ENCODE measurements at regions not wholly inside any gene's neighbourhood (a gene's known extent, or its start where the extent isn't known, plus 50 kb on each side); places are given as distances from the start of the nearest gene placed in this dataset.

DNA sequence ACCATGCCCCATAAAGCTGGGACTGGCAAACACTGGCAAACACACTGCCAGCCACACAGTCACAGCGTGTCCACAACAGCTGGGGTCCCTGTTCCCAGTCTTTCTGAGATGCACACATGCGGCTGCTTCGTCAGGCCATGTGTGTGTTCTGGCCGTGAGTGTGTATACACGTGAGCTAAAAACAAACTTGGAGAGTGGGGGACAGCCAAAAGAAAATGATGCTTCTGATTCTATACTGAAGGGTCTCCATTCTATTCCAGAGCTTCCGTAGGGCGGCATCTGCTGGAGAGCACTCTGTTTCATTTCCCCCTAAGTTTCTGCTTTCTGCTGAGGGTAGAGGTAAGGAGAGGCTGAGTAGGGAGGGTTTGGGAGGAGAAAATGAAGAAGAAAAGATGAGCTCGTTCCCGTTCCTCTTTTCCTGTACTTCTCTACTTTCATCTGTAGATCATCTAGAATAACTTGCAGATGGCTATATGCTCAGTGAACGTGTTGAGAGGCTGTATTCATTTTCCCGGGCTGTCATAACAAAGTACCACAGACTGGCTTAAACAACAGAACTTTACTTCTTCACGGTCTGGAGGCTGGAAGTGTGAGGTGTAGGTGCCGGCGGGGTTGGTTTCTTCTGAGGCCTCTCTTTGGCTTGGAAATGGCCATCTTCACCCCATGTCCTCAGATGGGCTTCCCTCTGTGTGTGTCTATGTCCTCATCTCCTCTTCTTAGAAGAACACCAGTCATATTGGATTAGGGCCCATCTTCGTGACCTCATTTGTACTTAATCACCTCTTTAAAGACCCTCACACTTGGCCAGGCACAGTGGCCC is 151.6 kb downstream of the TOMM20 start:
- Histone ChIP-seq H3K27ac (ENCODE audit: extremely low read depth, low read depth, low read length) (peak overlapping the region; percentile 14; the same call in 1 of the 3 replicates), H3K9ac (ENCODE audit: insufficient read depth in 1 of 2, low read depth in 2 of 2, low read length in 2 of 2) (no peak overlapping the region), H3K9me3 (replicated peaks; ENCODE audit: control insufficient read depth, insufficient read depth, low read depth, low read length) (no peaks in the 10 kb centered on the region), H4K20me1 (replicated peaks; ENCODE audit: control insufficient read depth, insufficient read depth, low read length) (no peaks in the 10 kb centered on the region), H3K4me1 (replicated peaks in 1 of 2; ENCODE audit: control insufficient read depth in 2 of 2, insufficient read depth in 2 of 2, low read length in 2 of 2) (peaks cover 52 to 96% of the 10 kb centered on the region in 2 experiments), H2AFZ (ENCODE audit: low read depth, low read length) (peak overlapping the region; percentile 46; the same call in 1 of the 2 replicates), H3K79me2 (ENCODE audit: control insufficient read depth, insufficient read depth, low read length) (no peaks in the 10 kb centered on the region), H3K27me3 (ENCODE audit: control insufficient read depth in 2 of 2, insufficient read depth in 2 of 2, low read length in 2 of 2) (no peaks in the 10 kb centered on the region), H3K9me1 (ENCODE audit: control insufficient read depth, insufficient read depth, low read length) (no peaks in the 10 kb centered on the region), H3K4me3 (no peak overlapping the region), H3K4me2 (ENCODE audit: insufficient read depth, low read length) (0 out of 2 replicates have a peak overlapping the region, but pooled peaks have one; percentile 5), H3K36me3 (ENCODE audit: control insufficient read depth, insufficient read depth, low read length) (no peaks in the 10 kb centered on the region)
- intact Hi-C loops (cut with micrococcal nuclease) (loop anchor here (5.0 kb wide), 3 partner anchors 105 to 480 kb away; no protein-coding TSS in a partner anchor), in situ Hi-C loops (cut with MboI) (no loop called here)
- no peak for ATAC-seq
- ChIA-PET CTCF (ENCODE audit: low intra/inter-chr PET ratio) (no interaction called here), POLR2A (interaction anchor here (0.6 to 2.4 kb wide), 8 partner anchors 10 to 375 kb away, joined by 3 to 9 read pairs (median 4); no protein-coding TSS in a partner anchor)
- no TSS peak for BruUV-seq (replicated peaks)
- no peak for DNase-seq (ENCODE audit: extremely low read depth in 1 of 4, low spot score in 3 of 4)
- FAIRE-seq = no peak
- 76% methylated on average over 15 of the region's 15 CpGs for WGBS (ENCODE audit: insufficient coverage, low coverage, missing lambda C conversion rate)
- TF ChIP-seq SAP30 (IDR thresholded peaks at IDR 0.05; ENCODE audit: borderline replicate concordance, insufficient read depth, low read depth, low read length, poor library complexity, severe bottlenecking) (no peak), ZNF79 (CRISPR knock-in tag; IDR thresholded peaks at IDR 0.05; ENCODE audit: low read depth) (no peak), ZC3H4 (CRISPR knock-in tag; IDR thresholded peaks at IDR 0.05; ENCODE audit: borderline replicate concordance) (no peak), ZNF695 (CRISPR knock-in tag; IDR thresholded peaks at IDR 0.05) (0 out of 2 replicates have a peak, but pooled peaks have one; percentile 17)
- TF ChIP-seq, protein P1, sequence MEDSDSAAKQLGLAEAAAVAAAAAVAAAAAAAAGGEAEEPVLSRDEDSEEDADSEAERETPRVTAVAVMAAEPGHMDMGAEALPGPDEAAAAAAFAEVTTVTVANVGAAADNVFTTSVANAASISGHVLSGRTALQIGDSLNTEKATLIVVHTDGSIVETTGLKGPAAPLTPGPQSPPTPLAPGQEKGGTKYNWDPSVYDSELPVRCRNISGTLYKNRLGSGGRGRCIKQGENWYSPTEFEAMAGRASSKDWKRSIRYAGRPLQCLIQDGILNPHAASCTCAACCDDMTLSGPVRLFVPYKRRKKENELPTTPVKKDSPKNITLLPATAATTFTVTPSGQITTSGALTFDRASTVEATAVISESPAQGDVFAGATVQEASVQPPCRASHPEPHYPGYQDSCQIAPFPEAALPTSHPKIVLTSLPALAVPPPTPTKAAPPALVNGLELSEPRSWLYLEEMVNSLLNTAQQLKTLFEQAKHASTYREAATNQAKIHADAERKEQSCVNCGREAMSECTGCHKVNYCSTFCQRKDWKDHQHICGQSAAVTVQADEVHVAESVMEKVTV (CRISPR knock-in tag; IDR thresholded peaks at IDR 0.05) = 0 out of 2 replicates have a peak, but pooled peaks have one; percentile 5
- TF ChIP-seq, protein P2, sequence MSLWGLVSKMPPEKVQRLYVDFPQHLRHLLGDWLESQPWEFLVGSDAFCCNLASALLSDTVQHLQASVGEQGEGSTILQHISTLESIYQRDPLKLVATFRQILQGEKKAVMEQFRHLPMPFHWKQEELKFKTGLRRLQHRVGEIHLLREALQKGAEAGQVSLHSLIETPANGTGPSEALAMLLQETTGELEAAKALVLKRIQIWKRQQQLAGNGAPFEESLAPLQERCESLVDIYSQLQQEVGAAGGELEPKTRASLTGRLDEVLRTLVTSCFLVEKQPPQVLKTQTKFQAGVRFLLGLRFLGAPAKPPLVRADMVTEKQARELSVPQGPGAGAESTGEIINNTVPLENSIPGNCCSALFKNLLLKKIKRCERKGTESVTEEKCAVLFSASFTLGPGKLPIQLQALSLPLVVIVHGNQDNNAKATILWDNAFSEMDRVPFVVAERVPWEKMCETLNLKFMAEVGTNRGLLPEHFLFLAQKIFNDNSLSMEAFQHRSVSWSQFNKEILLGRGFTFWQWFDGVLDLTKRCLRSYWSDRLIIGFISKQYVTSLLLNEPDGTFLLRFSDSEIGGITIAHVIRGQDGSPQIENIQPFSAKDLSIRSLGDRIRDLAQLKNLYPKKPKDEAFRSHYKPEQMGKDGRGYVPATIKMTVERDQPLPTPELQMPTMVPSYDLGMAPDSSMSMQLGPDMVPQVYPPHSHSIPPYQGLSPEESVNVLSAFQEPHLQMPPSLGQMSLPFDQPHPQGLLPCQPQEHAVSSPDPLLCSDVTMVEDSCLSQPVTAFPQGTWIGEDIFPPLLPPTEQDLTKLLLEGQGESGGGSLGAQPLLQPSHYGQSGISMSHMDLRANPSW (CRISPR knock-in tag; IDR thresholded peaks at IDR 0.05) = no peak
- TF ChIP-seq, protein P3, sequence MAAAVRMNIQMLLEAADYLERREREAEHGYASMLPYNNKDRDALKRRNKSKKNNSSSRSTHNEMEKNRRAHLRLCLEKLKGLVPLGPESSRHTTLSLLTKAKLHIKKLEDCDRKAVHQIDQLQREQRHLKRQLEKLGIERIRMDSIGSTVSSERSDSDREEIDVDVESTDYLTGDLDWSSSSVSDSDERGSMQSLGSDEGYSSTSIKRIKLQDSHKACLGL (CRISPR knock-in tag; IDR thresholded peaks at IDR 0.05; ENCODE audit: borderline replicate concordance, poor library complexity, severe bottlenecking) = peak; percentile 12
- TF ChIP-seq, protein P4, sequence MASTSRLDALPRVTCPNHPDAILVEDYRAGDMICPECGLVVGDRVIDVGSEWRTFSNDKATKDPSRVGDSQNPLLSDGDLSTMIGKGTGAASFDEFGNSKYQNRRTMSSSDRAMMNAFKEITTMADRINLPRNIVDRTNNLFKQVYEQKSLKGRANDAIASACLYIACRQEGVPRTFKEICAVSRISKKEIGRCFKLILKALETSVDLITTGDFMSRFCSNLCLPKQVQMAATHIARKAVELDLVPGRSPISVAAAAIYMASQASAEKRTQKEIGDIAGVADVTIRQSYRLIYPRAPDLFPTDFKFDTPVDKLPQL (IDR thresholded peaks at IDR 0.05; ENCODE audit: extremely low read depth, insufficient read length) = no peak
- TF ChIP-seq, protein P5, sequence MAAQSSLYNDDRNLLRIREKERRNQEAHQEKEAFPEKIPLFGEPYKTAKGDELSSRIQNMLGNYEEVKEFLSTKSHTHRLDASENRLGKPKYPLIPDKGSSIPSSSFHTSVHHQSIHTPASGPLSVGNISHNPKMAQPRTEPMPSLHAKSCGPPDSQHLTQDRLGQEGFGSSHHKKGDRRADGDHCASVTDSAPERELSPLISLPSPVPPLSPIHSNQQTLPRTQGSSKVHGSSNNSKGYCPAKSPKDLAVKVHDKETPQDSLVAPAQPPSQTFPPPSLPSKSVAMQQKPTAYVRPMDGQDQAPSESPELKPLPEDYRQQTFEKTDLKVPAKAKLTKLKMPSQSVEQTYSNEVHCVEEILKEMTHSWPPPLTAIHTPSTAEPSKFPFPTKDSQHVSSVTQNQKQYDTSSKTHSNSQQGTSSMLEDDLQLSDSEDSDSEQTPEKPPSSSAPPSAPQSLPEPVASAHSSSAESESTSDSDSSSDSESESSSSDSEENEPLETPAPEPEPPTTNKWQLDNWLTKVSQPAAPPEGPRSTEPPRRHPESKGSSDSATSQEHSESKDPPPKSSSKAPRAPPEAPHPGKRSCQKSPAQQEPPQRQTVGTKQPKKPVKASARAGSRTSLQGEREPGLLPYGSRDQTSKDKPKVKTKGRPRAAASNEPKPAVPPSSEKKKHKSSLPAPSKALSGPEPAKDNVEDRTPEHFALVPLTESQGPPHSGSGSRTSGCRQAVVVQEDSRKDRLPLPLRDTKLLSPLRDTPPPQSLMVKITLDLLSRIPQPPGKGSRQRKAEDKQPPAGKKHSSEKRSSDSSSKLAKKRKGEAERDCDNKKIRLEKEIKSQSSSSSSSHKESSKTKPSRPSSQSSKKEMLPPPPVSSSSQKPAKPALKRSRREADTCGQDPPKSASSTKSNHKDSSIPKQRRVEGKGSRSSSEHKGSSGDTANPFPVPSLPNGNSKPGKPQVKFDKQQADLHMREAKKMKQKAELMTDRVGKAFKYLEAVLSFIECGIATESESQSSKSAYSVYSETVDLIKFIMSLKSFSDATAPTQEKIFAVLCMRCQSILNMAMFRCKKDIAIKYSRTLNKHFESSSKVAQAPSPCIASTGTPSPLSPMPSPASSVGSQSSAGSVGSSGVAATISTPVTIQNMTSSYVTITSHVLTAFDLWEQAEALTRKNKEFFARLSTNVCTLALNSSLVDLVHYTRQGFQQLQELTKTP (IDR thresholded peaks at IDR 0.05; ENCODE audit: low read depth in 1 of 2, partially characterized antibody in 2 of 2) = no peak

Data from K562 (cell line).